DND-41 (cell line): ENCODE measurements at regions not wholly inside any gene's neighbourhood (a gene's known extent, or its start where the extent isn't known, plus 50 kb on each side); places are given as distances from the start of the nearest gene placed in this dataset.

Experiments
- CTCF ChIP-seq: IDR thresholded peaks from 2 replicates; pipeline ENCODE4 v1.5.1; 2012; ENCODE audit warnings: borderline replicate concordance, low read length, moderate library complexity, mild to moderate bottlenecking; ENCODE audit not compliant: poor library complexity, severe bottlenecking; ENCODE audit errors: extremely low read depth
- EZH2 ChIP-seq: IDR thresholded peaks from 3 replicates; pipeline ENCODE4 v1.6.1; 2012; ENCODE audit warnings: borderline replicate concordance, low read depth, mild to moderate bottlenecking, moderate library complexity, low read length, inconsistent platforms; ENCODE audit not compliant: severe bottlenecking

GRCh38 chr6:156699935-156700334 is 77.2 kb upstream of the ARID1B start:
- no peak for TF ChIP-seq CTCF
- TF ChIP-seq EZH2: no peak
